GM18867 (cell line): ENCODE measurements at regions not wholly inside any gene's neighbourhood (a gene's known extent, or its start where the extent isn't known, plus 50 kb on each side); places are given as distances from the start of the nearest gene placed in this dataset.
"Not testable (repeated sequence)": the region's sequence is repeated elsewhere in the genome, so short reads cannot be mapped to it uniquely, and the experiment has no call there.

ENCODE experiments used
- ATAC-seq: cut with Tn5 transposase; IDR thresholded peaks from one replicate; pipeline ENCODE4 v1.9.1; 2021; ENCODE audit warnings: mild to moderate bottlenecking, moderate library complexity; ENCODE audit not compliant: unreplicated experiment

DNA sequence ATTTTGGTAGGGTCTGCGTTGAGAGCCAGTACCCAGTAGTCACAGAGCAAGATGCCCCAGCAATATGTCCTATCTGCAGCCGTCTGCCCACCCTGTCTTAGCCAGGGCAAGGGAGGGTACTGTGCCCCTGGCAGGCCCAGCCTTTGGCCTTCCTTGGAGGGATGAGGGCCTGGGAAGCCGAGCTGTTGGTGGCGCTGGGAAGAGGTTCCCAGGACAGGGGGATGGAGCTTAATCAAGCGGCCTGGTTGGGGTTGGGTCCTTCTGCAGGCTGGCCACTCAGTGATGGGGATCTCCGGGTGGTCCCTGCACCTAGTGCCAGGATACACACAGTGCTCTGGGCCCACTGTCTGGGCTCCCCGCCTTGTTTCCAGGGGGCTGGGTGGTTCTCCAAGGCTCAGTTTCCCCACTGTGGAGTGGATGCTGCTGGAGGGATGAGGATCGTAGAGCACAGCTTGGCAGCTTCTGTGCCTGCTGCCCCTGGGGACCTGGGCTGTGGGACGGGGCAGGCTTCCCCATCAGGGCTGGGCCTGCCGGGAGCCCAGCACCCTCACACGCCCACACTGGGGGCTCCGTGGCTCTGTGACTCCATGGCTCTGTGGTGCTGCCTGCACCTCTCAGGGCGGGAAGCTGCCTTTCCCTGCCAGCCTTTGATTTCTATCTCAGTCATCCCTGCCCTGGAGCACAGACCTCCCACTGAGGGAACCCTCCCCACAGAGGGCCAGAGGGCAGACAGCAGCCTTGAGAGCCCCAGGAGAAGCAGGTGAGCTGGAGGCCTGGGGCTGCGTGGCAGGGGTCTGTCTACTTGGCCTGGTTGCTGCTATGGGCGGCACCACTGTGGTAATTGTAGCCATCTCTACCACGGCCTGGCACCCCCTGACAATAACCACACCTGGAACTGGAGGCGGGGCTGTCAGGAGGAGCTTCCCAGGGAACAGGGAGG is 357.0 kb downstream of the TMEM121 start:
- ATAC-seq, result no peak

DNA sequence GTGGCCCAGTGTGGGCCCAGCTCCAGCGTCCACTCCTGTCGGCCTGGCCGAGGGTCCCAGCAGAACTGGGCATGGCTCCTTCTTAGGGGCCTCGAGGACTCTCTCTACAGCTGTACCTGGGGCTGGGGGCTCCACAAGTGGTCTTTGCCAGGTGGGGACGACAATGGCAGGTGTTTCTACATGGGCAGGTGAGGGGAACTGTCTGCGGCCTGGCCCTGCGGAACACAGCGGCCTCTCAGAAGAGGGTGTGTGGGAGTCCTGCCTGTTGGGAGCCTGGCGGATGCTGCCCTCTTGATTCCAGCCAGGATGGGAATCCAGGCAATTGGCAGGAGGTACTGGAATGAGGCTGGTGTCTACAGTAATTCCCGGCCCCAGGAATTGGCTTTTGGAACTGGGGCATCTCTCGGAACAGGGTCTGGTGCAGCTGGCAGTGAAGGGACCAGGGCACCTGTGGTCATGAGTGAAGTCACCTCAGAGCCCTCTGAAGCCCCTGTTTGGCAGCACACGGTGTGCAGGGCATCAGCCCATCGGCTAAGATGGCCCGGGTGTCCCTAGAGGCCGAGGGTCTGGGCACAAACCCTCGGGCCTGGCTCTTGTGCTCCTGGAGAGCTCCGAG is 357.9 kb downstream of the TMEM121 start:
- not testable (repeated sequence) for ATAC-seq

DNA sequence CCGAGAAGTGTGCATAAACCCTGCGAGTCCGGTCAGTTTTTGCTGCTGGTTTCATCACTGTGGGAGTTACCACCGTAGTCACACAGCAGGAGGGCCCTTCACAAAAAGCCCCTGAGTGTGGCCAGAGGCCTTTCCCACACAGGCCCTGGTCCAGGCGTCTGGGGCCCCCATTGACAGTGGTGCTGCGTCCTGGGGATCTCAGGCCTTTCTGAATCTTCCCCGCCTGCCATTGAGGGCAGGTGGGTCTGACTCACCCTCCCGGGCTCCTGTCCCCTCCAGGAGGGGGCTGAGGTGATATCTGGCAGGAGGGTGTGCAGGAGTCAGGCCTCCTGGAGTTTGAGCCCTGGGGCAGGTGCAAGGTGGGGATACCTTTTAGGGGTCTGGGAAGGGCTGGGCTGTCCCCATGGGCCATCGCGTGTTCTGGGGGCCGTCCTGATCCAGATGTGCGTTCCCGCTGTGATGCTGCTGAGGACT is 358.5 kb downstream of the TMEM121 start:
- ATAC-seq, result no peak

DNA sequence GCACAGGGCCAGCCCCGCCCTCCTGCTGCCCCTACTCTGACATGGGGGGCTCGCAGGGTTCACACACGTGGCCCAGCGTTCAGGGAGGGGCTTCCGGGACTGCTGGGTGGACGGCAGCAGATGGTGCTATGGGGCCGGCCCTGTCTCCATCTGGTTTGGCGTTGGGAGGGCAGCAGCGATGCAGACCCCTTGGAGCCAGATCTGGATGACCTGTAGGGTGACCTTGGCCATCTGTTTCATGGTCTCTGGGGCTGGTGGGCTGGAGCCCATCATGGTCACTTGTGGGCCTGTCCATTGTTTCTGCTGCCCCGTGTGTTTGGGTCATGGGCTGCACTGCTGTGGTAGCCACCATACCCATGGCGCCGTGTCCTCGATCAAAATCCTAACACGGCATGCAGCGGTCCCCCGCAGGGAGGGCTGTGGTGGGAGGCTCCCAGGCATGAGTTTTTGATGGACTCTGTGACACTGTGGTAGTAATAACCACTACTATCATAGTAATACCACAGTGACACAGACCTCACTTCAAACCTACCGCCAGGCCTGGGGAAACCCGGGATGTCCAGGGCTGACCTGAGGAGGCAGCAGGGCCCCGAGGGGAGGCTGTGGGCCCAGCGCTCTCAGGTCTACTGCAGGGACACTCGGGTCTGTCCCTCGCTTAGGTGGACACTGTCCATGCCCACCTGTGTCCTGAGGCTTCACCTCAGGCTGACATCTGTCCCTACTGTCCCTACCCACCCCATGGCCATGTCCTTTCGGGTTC is 359.4 kb downstream of the TMEM121 start:
- ATAC-seq, result no peak

DNA sequence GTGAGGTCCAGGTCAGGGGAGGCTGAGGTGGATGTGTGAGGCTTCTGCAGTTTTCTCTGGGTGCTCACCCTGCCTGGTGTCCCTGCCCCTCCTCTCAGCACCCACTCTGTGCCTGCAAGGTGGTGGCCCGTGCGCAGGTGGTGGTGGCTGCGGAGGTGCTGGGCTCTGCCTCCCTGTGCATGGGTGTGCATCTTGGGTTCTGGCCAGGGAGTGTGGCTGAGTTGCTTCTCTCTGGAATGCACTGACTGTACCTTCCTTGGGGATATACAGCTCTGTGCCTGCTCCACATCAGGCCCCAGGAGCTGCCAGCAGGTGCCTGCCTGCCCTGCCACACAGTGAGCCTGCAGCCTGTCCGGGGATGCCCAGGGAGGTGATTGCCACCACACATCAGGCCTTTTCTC is 360.4 kb downstream of the TMEM121 start:
- ATAC-seq, result not testable (repeated sequence)

DNA sequence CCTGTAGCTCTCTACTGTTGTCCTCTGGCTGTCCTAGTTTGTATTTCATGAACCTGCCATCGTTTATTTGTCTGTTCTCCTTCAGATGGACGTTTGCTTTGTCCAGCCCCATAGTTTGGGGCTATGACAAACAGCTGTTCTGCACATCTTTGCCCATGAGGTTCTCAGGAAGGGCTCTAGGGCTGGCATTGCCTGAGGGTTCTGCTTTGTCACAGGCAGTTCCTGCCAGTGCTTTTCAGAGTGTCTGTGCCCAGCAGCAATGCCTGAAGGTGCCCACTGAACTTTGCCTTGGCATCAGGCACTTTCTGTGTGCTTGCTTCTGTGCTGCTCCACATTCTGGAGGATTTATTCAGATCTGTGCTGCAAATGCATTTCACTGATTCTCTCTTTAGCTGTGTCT is 361.3 kb downstream of the TMEM121 start:
- no peak for ATAC-seq

DNA sequence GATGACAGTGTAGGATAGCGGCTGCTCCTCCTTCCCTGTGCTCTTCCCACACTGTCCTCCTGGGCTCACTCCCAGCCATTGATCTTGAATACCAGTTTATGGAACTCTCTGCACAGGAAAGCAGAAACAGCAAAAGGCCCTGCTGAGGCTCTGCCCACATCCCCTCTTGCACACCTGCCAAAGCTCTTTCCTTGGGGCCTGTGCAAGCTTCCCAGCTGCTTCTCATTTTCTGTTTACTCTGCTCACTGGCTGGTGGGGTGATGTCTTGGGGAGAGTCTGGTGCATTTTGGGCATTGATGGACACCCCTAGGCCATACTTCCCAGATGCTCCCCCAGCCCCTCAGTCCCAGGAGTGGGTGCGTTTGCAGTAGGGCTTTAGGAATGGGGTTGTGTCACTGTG is 361.8 kb downstream of the TMEM121 start:
- ATAC-seq, result no peak

DNA sequence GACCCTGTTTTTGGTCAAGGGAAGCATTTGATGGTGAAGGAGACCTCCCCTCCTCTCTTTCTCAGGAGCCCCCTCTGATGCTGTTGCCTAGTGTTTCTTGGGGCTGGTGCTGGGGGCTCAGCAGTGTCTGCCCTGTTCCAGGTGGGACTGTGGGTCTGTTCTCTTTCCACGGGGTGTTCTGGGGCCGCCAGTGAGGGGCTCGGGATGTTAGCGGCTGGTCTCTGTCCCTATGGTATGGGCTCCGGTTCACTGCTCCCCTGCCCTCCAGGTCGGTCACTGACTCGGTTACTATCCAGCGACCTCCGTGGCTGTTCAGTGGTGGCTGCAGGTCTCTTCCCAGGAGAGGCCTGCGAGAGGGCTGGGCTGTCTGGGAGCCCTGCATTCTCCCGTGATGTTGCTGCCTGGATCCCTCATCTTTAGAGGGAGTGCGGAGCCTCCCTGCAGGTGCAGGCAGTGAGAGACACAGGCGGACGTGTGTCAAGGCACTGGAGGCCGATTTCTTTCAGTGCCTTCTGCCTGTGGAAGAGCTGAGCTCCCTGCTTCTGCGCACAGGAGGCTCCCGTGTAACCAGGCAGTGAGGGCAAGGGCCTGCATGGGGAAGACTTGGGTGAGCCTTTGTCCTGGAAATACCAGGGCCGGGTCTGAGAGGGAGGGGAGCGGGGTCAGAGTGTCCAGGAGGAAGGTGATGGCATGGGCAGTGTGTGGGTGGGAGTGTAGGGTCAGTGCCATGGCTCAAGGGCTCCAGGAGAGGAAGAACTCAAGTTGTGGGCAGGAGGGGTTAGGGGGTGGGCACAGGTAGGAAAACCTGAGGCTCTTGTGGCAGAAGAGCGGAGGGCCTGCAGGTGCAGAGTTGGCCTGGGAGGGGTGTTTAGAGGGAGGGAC is 362.6 kb downstream of the TMEM121 start:
- ATAC-seq, result no peak

DNA sequence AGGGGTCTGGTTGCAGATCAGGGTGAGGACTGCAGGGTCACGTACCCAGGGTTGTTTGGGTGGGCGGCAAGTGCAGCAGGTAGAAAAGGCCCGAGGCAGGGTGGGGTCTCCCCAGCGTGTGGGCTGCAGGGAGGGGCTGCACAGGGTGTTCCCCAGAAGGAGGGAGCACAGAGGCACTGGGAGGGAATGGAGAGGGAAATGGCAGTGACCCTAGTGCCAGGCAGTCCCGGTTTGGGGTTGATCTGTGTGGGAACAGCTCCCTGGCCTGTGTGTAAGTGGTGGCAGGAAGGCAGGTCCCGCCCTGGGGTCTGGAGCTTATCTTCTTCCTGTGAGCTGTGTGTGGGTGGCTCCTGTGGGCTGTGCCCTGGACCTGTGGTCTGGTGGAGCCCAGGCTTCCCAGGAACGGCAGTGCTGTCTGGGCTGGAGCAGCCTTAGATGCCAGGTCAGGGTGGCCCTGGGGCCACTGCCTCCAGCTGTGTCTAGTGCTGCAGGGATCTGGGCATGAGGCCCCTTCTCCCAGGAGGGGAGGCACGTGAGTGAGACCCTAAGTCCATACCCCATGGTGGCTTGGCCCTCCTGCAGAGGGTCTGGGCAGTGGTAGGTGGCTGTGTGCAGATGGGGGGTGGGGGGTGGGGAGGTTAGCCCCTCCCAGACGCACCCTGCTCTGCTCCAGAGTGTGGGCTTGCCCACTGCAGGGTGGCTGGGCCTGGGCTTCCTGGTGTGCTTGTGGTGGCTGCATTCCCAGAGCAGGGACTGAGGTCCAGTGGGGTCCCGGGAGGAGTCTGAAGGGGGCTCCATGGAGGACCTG is 363.5 kb downstream of the TMEM121 start:
- no peak for ATAC-seq

DNA sequence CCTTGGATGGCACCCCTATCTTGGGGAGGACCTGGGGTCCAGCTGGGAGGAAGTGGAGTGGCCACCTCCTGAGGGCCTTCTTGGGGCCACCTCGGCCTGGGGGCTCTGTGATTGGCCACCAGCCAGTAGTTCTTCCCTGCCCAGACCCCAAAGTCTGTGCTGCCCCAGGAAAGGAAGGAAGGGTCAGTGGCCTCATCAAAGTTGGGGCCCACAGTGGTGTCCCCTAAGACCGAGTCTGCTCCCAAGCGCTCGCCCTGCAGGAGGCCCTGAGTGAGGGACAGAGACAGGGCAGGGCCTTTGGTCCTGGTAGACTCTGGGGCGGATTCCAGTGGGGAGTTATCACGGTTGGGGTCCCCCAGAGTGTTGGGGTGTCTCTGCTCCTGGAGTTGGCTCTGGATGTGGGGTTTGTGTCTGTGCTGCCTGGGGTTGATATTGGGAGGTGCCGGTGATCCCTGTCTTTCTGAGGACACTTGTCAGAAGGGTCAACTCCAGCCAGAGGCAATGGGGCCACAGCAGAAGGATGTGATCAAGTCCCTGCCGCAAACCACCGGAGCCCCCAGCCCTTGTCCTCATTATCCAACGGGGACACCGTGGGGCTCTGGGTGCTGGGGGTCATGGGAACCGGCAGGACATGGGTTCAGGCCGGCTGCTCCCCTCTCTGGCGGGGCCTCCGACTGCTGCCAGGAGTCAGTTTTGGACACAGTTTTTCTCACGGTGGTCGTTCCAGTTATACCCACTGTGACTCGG is 364.3 kb downstream of the TMEM121 start:
- ATAC-seq, result no peak

DNA sequence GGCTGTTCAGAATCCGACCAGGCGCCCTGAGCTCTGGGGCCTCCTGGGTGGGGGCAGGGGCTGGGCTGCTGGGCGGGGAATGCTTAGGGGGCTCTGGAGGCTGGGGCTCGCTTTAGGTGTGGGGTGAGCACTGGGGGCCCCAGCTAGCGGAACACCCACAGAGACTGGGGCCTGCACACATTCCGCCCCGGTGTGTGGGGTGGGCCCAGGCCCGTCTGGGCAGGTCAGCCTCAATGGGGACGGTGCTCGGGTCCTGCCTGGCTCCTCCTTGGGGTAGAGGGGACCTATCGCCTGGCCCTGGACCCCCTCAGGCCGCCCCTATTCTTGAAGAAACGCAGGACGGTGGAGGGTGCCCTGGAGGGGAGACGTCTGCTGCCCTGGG is 364.8 kb downstream of the TMEM121 start:
- no peak for ATAC-seq

DNA sequence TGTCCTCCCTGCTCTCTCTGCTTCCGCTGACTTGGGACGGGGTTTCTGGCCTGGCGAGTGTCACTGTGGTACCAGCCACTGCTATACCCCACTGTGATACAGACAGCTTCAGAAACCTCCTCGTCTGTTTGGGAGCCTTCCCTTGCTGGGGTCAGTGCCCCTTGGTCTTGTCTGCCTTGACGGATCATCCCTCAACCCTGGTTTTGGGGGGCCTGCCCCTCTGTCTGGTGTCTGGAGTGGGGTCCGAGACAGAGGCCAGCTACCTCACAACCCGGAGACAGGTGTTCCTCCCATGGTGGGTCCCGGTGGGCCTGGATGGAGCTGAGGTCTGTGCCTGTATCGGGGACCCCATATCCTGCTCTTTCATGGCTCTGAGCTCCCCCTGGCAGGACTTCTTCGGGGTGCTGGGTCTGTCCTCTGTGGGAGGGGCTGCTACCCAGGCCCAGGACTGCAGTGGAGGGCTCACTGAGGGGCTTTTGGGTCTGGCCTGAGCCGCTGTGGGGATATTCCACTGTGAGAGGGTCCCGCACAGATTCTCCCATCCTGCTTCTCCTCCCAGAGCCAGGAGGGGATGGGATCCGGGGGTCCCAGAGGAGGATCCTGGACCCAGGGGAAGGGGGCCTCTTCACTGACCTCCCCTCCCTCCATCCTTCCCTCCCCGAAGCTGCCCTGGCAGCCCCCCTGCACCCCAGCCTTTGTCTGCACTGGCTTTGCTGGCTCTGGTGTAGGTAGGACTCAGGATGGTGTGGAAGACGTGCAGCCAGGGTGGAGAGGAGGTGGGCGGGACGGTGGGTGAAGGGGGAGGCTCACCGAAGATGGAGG is 365.5 kb downstream of the TMEM121 start:
- no peak for ATAC-seq

DNA sequence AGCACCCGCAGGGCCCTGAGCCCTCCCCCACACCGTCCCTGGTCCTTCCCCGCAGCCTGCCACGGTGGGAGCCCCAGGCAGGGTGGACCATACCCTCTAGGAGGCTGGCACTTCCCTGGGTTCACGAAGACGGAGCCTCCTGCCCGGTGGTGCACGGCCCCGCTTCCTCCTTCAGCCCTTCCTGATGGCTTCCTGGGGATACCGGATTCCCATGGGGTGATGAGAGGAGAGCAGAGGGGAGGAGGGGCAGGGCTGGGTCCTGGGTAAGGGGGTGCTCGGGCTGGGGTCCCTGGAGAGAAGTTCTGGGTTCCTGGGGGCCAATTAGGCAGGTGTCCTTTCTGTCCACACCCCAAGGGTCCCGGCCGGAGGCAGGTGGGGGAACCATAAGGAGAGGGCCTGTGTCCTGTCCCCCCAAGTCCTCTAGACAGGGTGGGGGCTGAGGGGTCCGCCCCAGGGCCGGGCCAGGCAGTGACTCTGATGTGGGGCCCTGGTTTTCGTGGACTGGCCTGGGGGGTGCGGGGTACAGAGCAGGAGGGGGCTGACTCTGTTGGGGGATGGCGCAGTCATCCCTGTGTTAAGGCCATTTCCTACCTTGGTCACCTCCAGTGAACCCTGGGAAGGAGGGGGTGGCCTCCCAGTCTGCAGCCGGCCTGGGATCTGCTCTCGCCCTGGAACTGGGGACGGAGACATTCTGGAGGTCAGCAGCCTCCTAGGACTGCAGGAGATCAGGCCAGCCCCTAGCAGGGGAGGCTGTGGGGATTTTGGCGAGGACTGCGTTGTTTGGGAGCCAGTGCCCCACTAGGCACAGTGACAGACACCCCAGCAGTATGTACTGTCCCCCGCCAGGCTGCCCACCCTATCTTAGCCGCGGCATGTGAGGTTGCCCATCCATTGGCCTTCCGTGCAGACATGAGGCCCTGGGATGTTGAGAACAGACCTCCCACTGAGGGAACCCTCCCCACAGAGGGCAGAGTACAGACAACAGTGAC is 366.4 kb downstream of the TMEM121 start:
- not testable (repeated sequence) for ATAC-seq

DNA sequence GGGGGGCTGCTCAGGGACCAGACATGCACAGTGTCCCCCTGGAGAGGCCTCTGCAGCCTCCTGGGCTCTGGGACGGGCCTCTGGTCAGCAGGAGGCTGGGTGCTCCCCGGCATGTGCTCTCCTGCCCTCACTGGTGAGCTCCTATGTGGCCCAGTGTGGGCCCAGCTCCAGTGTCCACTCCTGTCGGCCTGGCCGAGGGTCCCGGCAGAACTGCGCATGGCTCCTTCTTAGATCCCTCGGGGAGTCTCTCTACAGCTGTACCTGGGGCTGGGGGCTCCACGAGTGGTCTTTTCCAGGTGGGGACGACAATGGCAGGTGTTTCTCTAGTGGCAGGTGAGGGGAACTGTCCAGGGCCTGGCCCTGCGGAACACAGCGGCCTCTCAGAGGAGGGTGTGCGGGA is 367.3 kb downstream of the TMEM121 start:
- not testable (repeated sequence) for ATAC-seq

DNA sequence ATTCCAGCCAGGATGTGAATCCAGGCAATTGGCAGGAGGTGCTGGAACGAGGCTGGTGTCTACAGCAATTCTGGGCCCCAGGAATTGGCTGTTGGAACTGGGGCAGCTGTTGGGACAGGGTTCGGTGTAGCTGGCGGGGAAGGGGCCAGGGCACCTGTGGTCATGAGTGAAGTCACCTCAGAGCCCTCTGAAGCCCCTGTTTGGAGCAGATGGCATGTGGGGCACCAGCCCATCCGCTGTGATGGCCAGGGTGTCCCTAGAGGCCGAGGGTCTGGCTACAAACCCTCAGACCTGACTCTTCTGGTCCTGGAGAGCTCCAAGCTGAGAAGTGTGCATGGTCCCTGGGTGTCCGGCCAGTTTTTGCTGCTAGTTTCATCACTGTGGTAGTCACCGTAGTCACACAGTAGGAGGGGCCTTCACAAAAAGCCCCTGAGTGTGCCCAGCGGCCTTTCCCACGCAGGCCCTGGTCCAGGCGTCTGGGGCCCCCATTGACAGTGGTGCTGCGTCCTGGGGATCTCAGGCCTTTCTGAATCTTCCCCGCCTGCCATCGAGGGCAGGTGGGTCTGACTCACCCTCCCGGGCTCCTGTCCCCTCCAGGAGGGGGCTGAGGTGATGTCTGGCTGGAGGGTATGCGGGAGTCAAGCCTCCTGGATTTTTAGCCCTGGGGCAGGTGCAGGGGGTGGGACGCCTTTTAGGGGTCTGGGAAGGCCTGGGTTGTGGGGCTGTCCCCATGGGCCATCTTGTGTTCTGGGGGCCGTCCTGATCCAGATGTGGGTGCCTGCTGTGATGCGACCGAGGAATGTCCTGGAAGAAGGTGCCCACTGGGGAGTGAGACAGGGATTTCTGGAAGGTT is 368.0 kb downstream of the TMEM121 start:
- ATAC-seq, result no peak
